ENCODE measurements at regions not wholly inside any gene's neighbourhood (a gene's known extent, or its start where the extent isn't known, plus 50 kb on each side); places are given as distances from the start of the nearest gene placed in this dataset.
A peak's percentile ranks its signal among the peaks of the same experiment; 100 is the strongest.
"Not testable (repeated sequence)": the region's sequence is repeated elsewhere in the genome, so short reads cannot be mapped to it uniquely, and the experiment has no call there.

DNA sequence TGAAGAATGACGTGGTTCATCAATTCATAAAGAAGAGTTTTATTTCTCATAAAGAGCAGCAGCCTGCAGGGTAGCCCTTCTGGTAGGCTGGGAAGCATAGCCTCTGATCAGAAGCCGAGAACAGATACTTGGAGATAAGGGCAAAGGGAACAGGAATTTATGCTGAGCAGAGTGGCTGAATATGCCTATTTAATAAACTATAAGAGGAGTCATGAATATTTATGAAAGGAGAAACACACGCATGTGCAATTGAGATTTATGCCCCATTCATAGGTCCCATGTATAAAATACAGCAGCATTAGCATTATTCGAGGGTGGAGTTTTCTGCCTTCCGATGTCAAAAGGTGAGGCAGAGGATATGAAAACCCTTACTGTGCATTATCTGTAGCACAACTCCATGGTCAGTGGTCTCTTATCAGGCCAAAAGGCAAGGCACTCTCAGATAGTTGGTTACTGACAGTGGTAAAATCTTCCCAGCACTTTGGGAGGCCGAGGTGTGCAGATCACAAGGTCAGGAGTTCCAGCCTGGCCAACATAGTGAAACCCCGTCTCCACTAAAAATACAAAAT lies 569.1 kb downstream of the ACTL7B start:
- no peak for DNase-seq (ENCODE audit: low read depth, low spot score)

- DNase-seq (ENCODE audit: low read depth, low spot score) = no peak
Measured at GRCh38 chr9:108283696-108284095, 572.1 kb downstream of the ACTL7B start.

DNA sequence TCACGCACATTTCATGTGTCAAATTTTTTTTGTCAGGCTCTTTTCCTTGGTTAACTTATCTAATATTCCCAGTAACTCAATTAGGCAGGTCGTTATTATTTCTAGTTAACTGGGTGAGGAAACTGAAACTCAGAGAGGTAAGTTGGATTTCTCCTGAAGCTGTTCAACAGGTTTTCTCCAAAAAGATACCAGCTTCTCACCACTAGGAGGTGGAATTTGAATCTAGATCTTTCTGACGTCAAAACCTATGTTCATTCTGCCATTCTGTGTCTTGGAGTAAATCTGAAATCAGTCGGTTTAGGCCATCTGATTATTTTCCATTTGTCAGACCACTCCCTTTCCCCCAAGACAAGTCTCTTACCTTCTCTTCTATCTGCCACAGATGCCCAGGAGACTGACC lies 572.9 kb downstream of the ACTL7B start:
- no peak for DNase-seq (ENCODE audit: low read depth, low spot score)

DNA sequence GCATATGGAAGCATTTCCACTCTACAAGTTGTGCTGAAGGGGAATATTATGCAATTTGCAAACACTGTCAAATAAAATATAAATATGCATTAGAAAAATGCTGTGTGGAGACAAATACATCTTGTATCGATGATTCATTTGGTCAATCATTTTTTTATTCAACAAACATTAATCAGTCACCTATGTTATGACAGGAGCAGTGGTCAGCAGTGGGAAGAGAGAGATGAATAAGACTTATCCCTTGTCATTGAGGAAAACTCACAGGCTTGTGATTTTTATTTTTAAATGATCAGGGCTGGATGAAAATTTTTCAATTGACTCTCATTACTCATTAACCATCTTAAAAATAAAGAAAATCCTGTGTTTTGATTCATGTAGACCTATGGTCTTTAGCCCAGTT lies 574.1 kb downstream of the ACTL7B start:
- DNase-seq (ENCODE audit: low read depth, low spot score) = no peak

DNA sequence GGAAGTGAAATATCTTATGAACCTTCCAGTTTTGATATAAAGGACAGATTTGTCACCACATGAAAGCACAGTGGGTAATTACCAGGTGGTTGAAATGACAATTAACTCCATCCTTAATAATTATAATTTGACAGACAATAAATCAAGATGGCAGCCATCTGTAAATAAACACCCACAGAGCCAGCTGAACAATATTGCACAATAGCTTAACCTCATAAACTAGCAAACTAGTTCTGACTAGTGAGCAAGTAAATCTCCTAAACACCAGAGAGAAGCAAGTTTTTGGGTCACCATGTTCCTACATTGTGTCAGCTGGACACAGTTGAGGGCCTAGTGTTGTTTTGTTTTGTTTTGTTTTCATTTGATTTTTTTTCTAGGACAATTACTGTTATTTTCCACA lies 577.4 kb downstream of the ACTL7B start:
- DNase-seq (ENCODE audit: low read depth, low spot score) = no peak

DNA sequence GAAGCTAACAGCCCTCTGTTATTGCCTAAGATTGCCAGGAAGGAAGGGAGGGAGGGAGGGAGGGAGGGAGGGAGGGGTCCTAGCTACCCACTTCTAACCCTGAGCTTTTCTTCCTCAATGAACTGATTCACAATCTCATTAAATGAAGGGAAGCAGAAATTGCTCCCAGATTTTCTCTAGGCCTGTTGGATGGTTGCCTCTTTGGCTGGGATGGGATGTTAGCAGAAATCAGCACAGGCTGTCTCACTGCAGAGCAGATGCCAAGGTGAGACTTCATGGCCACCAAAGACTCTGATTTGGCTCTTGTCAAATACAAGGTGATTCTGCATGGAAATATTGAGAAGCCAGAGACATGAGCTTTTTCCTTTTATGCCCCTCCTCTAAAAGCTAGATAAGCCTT lies 578.6 kb downstream of the ACTL7B start:
- no peak for DNase-seq (ENCODE audit: low read depth, low spot score)

DNA sequence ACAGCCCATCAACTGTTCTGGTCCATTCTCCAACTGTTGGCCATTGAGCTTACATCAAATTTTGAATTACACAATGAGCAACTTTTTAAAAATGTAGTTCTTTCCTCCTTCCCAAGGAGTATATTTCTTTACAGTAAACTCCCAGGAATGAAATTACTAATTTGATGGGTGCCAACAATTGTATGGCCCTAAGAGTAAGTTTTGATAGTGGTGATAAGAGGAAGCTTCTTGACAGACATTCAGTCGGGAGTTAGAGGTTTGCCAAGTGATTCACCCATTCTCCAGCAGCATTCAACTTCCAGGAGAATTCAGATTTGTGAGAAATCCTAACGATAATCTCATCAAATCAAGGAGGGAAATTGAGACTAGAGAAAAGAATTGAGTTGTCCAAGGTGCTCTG lies 579.9 kb downstream of the ACTL7B start:
- no peak for DNase-seq (ENCODE audit: low read depth, low spot score)

DNA sequence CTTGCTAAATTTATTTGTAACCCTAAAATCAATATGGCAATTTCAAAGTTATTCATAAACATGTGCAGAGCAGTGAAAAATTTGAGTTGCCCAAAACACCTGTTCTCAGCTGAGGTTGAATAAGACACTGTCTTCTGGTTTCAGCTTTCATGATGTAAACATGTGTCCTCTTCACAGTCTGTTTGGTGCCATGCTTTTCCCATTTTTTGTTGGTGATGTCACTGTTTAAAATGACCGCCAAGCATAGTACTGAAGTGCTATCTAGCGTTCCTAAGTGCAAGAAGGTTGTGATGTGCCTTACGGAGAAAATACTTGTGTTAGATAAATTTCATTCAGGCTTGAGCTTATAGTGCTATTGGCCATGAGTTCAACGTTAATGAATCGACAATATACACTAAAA lies 580.8 kb downstream of the ACTL7B start:
- no peak for DNase-seq (ENCODE audit: low read depth, low spot score)

DNA sequence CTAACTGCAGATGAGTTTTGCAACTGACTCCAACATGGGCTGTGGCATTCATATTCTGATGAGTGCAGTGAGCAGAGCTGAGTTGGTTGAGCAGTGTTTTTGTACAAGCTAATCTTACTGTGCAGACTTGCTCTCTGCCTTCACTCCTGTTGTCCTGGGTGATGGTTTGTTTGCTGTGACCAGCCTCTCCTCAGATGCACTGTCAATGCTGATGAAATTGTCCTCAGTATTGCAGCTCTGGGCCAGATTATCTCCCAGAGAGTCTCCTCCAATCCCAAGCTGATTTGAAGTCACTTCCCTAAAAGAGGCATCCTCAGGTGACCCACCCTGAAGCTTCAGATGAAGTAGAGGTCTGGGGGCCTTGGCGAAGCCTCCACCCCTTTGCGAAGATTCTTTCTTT lies 581.8 kb downstream of the ACTL7B start:
- DNase-seq (ENCODE audit: low read depth, low spot score) = no peak

DNA sequence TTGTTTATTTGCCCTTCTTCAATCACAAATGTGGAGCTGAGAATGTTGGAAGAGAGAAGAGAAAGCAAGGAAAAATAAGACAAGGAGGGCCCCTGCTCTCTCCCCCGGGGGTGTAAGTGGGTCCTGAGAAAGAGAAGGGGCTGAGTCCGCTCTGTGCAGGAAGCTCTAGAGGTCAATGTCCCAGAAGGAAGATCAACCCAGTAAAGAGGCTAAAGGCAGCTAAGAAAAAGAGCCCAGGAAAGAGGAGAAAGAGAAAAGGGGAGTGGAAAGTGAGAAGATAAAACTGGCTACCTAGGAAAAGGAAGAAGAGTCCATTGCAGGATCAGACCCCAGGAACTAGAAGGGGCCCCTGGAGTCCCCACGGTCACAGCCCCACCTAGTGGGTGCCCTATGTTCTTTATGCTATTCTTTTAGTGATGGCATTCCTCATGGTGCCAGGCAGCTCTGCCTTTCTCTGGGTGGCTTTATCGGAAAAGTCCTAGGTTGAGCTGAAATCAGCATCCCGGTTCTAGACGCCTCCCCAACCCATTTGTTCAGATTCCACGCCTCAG lies 583.4 kb downstream of the ACTL7B start:
- DNase-seq (ENCODE audit: low read depth, low spot score) = peak; percentile 5

GRCh38 chr9:108271646-108272348 lies 584.0 kb downstream of the ACTL7B start:
- no peak for DNase-seq (ENCODE audit: low read depth, low spot score)

DNA sequence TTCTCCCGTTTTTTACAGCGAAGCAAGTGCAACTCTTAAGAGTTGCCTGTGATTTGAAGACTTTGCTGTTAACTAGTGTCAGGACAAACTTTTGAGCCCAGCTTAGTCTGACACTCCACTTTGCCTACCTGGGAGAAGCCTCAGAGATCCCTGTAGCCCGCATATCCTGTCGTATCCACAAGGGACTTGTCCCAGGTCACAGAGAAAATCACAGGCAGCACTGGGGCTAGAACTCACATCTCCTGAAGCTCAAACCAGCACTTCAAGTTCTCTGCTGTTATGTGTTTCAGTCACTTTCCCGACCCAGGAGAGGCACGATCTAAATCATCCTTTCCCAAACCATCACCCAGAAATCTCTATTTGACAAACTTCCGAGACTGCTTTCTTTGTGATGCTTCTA lies 584.5 kb downstream of the ACTL7B start:
- no peak for DNase-seq (ENCODE audit: low read depth, low spot score)

GRCh38 chr9:108270561-108270960 lies 585.2 kb downstream of the ACTL7B start:
- DNase-seq (ENCODE audit: low read depth, low spot score) = no peak

DNA sequence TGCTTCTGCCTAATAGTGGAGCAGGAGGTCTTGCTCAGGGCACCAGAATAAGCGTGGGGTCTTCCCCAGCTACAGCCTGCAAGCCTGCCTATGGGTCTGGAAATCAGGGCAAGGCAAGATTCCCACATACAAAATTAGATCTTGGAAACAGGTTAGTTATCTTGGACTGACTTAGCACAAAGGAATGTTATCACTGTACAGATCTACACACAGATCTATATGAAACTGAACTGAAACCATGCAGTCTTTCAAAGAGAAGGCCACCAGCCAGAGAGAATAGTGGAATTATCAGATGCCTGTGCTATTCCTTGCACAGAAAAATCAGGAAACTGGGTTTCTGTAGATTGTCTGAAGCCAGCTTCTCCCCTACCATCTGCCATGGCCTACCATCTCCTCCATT lies 585.7 kb downstream of the ACTL7B start:
- no peak for DNase-seq (ENCODE audit: low read depth, low spot score)

GRCh38 chr9:108269371-108269770 lies 586.4 kb downstream of the ACTL7B start:
- no peak for DNase-seq (ENCODE audit: low read depth, low spot score)

GRCh38 chr9:108265065-108265464 lies 590.7 kb downstream of the ACTL7B start:
- no peak for DNase-seq (ENCODE audit: low read depth, low spot score)

GRCh38 chr9:108264093-108264492 lies 591.7 kb downstream of the ACTL7B start:
- DNase-seq (ENCODE audit: low read depth, low spot score) = no peak

GRCh38 chr9:108262836-108263235 lies 593.0 kb downstream of the ACTL7B start:
- no peak for DNase-seq (ENCODE audit: low read depth, low spot score)

GRCh38 chr9:108259917-108260675 lies 595.7 kb downstream of the ACTL7B start:
- no peak for DNase-seq (ENCODE audit: low read depth, low spot score)

- DNase-seq (ENCODE audit: low read depth, low spot score) = no peak
Measured at GRCh38 chr9:108258640-108259039, 597.1 kb downstream of the ACTL7B start.

DNA sequence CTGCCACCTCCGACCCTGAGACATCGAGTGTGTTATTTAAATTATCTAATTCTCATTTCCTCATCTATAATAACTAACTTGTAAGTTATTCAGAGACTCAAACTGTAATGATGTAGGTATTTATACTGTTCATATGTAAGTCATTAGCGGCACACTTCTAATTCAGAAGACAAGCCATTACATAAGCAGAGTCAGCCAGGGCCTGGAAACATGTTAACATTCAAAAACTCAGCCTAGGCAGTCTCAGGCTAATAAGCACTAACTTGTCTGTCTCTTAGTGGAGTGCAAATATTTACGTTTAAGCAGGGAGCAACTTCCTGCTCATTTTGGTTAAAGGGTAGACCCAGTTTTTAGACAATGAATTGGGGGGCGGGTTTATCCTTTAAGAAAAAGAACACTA lies 598.4 kb downstream of the ACTL7B start:
- DNase-seq (ENCODE audit: low read depth, low spot score) = no peak

DNA sequence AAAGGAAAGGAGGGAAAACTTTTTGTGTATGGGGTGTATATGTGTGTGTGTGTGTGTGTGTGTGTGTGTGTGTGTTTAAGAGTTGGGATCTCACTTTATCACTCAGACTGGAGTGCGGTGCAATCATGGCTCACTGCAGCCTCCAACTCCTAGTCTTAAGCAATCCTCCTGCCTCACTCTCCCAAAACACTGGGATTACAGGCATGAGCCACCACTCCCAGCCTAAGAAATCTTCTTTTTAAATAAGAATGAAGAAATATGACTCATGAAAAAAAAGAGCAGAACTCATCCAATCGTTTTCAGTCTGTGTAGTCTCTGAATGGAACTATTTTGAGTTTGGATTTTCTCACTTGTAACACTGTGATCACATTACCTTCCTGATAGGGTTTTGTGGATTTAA lies 601.5 kb downstream of the ACTL7B start:
- no peak for DNase-seq (ENCODE audit: low read depth, low spot score)

DNA sequence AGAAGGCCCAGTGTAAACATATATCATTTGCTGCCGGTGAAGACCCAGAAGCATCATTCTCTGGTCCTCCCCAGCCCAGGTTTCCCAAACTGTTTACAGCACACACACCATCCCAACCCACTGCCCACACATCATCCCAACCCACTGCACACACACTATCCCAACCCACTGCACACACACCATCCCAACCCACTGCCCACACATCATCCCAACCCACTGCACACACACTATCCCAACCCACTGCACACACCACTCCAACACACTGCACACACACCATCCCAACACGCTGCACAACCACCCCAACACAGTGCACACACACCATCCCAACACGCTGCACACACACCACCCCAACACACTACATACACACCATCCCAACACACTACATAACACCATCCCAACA lies 608.4 kb downstream of the ACTL7B start:
- DNase-seq (ENCODE audit: low read depth, low spot score) = not testable (repeated sequence)
